A673 (cell line): ENCODE measurements at regions not wholly inside any gene's neighbourhood (a gene's known extent, or its start where the extent isn't known, plus 50 kb on each side); places are given as distances from the start of the nearest gene placed in this dataset.

Source experiments
- BruUV-seq: library from RNA; stranded (reverse); fragments of 400-500 nt; replicated peaks from 2 replicates; lab custom pipeline; 2021; lab: Mats Ljungman, UMichigan
- CTCF ChIA-PET: fragments of 300-600 bp; sonication (Branson Sonifier 250); formaldehyde crosslinking; loops from one replicate; lab custom pipeline; 2022; ENCODE audit warnings: antibody characterized with exemption; lab: Charles Lee
- POLR2A ChIA-PET: fragments of 300-600 bp; sonication (Branson Sonifier 250); formaldehyde crosslinking; loops from one replicate; lab custom pipeline; 2022; ENCODE audit warnings: antibody characterized with exemption; ENCODE audit not compliant: low non-redundant PET; lab: Charles Lee
- DNase-seq: peaks from one replicate; pipeline ENCODE4 v3.0.0-alpha.2; 2015; ENCODE audit warnings: low spot score
- H3K27ac ChIP-seq: fragments of 200-600 bp; sonication (generic); 2 replicates; pipeline ENCODE4 v1.5.1; 2016; ENCODE audit warnings: mixed run types, low read depth, mild to moderate bottlenecking, mixed read lengths, antibody characterized with exemption, low read length; ENCODE audit not compliant: poor library complexity, severe bottlenecking
- H3K27me3 ChIP-seq: fragments of 200-600 bp; sonication (generic); replicated peaks from 2 replicates; pipeline ENCODE4 v1.6.1; 2017; ENCODE audit warnings: mixed run types, low read depth, mild to moderate bottlenecking, mixed read lengths, antibody characterized with exemption, low read length; ENCODE audit not compliant: insufficient read depth, poor library complexity
- H3K36me3 ChIP-seq: fragments of 200-600 bp; sonication (generic); 2 replicates; pipeline ENCODE4 v1.6.1; 2016; ENCODE audit warnings: mixed run types, mild to moderate bottlenecking, mixed read lengths, antibody characterized with exemption, low read length; ENCODE audit not compliant: insufficient read depth, poor library complexity, severe bottlenecking
- H3K4me1 ChIP-seq: fragments of 200-600 bp; sonication (generic); 2 replicates; pipeline ENCODE4 v1.6.1; 2017; ENCODE audit warnings: mixed run types, mild to moderate bottlenecking, mixed read lengths, antibody characterized with exemption, low read length; ENCODE audit not compliant: insufficient read depth, poor library complexity, severe bottlenecking
- H3K4me3 ChIP-seq: fragments of 200-600 bp; sonication (generic); 2 replicates; pipeline ENCODE4 v1.5.1; 2016; ENCODE audit warnings: low read depth, mixed run types, mild to moderate bottlenecking, mixed read lengths, low read length; ENCODE audit not compliant: poor library complexity, severe bottlenecking
- H3K9me3 ChIP-seq: fragments of 200-600 bp; sonication (generic); 2 replicates; pipeline ENCODE4 v1.6.1; 2016; ENCODE audit warnings: mixed run types, low read depth, mild to moderate bottlenecking, mixed read lengths, antibody characterized with exemption, low read length; ENCODE audit not compliant: poor library complexity, severe bottlenecking
- CTCF ChIP-seq: fragments of 300-800, 200-600 bp; sonication (generic); conservative IDR thresholded peaks from 2 replicates; pipeline ENCODE4 v1.5.1; 2017; ENCODE audit warnings: low read depth, mild to moderate bottlenecking, antibody characterized with exemption, low read length, moderate library complexity, mixed read lengths
- EZH2 ChIP-seq: fragments of 200-600 bp; sonication (generic); IDR thresholded peaks from 2 replicates; pipeline ENCODE4 v1.6.1; 2017; ENCODE audit warnings: borderline replicate concordance, low read depth, mild to moderate bottlenecking, mixed read lengths, antibody characterized with exemption, low read length; ENCODE audit not compliant: poor library complexity, severe bottlenecking
- intact Hi-C: fragments of 100-400 bp; cut with micrococcal nuclease; formaldehyde crosslinking; loops from one replicate; pipeline ENCODE4 v1.10.0; 2022; ENCODE audit not compliant: unreplicated experiment

- intact Hi-C loops, result no loop called here
- no peak overlapping the region for H3K27ac ChIP-seq
- H3K27me3 ChIP-seq, result no peaks in the 10 kb centered on the region
- H3K4me3 ChIP-seq, result no peak overlapping the region
- H3K4me1 ChIP-seq, result no peaks in the 10 kb centered on the region
- CTCF ChIA-PET, result no interaction called here
- no peaks in the 10 kb centered on the region for H3K9me3 ChIP-seq
- H3K36me3 ChIP-seq, result no peaks in the 10 kb centered on the region
- BruUV-seq, result no TSS peak
- POLR2A ChIA-PET, result no interaction called here
- TF ChIP-seq CTCF, result no peak
- no peak for TF ChIP-seq EZH2
- no peak for DNase-seq
These were observed 691.2 kb downstream of the EPHA4 start for GRCh38 chr2:220880623-220881596.

GRCh38 chr2:220882507-220882906, 689.6 kb downstream of the EPHA4 start:
- Histone ChIP-seq H3K27ac (no peak overlapping the region), H3K27me3 (no peaks in the 10 kb centered on the region), H3K4me1 (no peaks in the 10 kb centered on the region), H3K4me3 (no peak overlapping the region), H3K9me3 (no peaks in the 10 kb centered on the region), H3K36me3 (no peaks in the 10 kb centered on the region)
- TF ChIP-seq EZH2 (no peak), CTCF (no peak)
- POLR2A ChIA-PET, result no interaction called here
- CTCF ChIA-PET, result no interaction called here
- intact Hi-C loops, result no loop called here
- BruUV-seq, result no TSS peak
- no peak for DNase-seq

- no peak for TF ChIP-seq CTCF
- no peak for TF ChIP-seq EZH2
- ChIA-PET POLR2A (no interaction called here), CTCF (no interaction called here)
- no peaks in the 10 kb centered on the region for H3K9me3 ChIP-seq
- no peak overlapping the region for H3K4me3 ChIP-seq
- intact Hi-C loops, result no loop called here
- no peak for DNase-seq
- H3K36me3 ChIP-seq, result no peaks in the 10 kb centered on the region
- no peaks in the 10 kb centered on the region for H3K4me1 ChIP-seq
- H3K27me3 ChIP-seq, result no peaks in the 10 kb centered on the region
- H3K27ac ChIP-seq, result no peak overlapping the region
- BruUV-seq, result no TSS peak
These were observed 686.5 kb downstream of the EPHA4 start for GRCh38 chr2:220885593-220885992.
